Activated CD8-positive, alpha-beta memory T cell treated with anti-CD3 and anti-CD28 coated beads, Interleukin-2, amount 50 U/mL, for 48 hours (primary cell): ENCODE measurements at regions not wholly inside any gene's neighbourhood (a gene's known extent, or its start where the extent isn't known, plus 50 kb on each side); places are given as distances from the start of the nearest gene placed in this dataset.

ENCODE experiments used
- DNase-seq: peaks from one replicate; pipeline ENCODE4 v3.0.0-alpha.2; 2020

GRCh38 chr2:234302664-234302991, 194.3 kb downstream of the ARL4C start:
- no peak for DNase-seq

- no peak for DNase-seq
These were observed 195.7 kb downstream of the ARL4C start for GRCh38 chr2:234300932-234301823.

- no peak for DNase-seq
These were observed 196.4 kb downstream of the ARL4C start for GRCh38 chr2:234300391-234300925.

- no peak for DNase-seq
These were observed 198.0 kb downstream of the ARL4C start for GRCh38 chr2:234298918-234299317.

GRCh38 chr2:234296991-234297390, 199.9 kb downstream of the ARL4C start:
- no peak for DNase-seq

GRCh38 chr2:234293973-234294372, 202.9 kb downstream of the ARL4C start:
- no peak for DNase-seq

GRCh38 chr2:234292962-234293243, 204.0 kb downstream of the ARL4C start:
- DNase-seq = no peak

- no peak for DNase-seq
These were observed 204.5 kb downstream of the ARL4C start for GRCh38 chr2:234292205-234292961.

- no peak for DNase-seq
These were observed 205.1 kb downstream of the ARL4C start for GRCh38 chr2:234291765-234292204.

GRCh38 chr2:234290671-234291070, 206.2 kb downstream of the ARL4C start:
- peak; percentile 77 for DNase-seq

- DNase-seq = peak; percentile 66
These were observed 206.9 kb downstream of the ARL4C start for GRCh38 chr2:234289834-234290590.

- DNase-seq = peak; percentile 88
These were observed 207.9 kb downstream of the ARL4C start for GRCh38 chr2:234288974-234289455.

GRCh38 chr2:234287650-234288049, 209.2 kb downstream of the ARL4C start:
- no peak for DNase-seq

- no peak for DNase-seq
These were observed 209.9 kb downstream of the ARL4C start for GRCh38 chr2:234286956-234287355.

GRCh38 chr2:234286118-234286598, 210.7 kb downstream of the ARL4C start:
- no peak for DNase-seq

- no peak for DNase-seq
These were observed 211.3 kb downstream of the ARL4C start for GRCh38 chr2:234285541-234285940.

- DNase-seq = no peak
These were observed 217.2 kb downstream of the ARL4C start for GRCh38 chr2:234279637-234280036.

GRCh38 chr2:234278556-234279255, 218.2 kb downstream of the ARL4C start:
- DNase-seq = peak; percentile 50

- peak; percentile 20 for DNase-seq
These were observed 221.4 kb downstream of the ARL4C start for GRCh38 chr2:234275515-234275914.

GRCh38 chr2:234273887-234274584, 222.8 kb downstream of the ARL4C start:
- DNase-seq = peak; percentile 53

- peak; percentile 6 for DNase-seq
These were observed 221.8 kb downstream of the SPP2 start for GRCh38 chr2:234272069-234272850.
